ENCODE measurements at regions not wholly inside any gene's neighbourhood (a gene's known extent, or its start where the extent isn't known, plus 50 kb on each side); places are given as distances from the start of the nearest gene placed in this dataset.

- TF ChIP-seq CTCF (conservative IDR thresholded peaks at IDR 0.05; ENCODE audit: low read length), result no peak
- TF ChIP-seq EZH2phosphoT487 (IDR thresholded peaks at IDR 0.05; ENCODE audit: borderline replicate concordance), result no peak
These were observed 883.4 kb upstream of the B3GALT2 start for GRCh38 chr1:194069831-194070218.

Measured in Loucy (cell line).